ENCODE measurements at regions not wholly inside any gene's neighbourhood (a gene's known extent, or its start where the extent isn't known, plus 50 kb on each side); places are given as distances from the start of the nearest gene placed in this dataset.
"Not testable (repeated sequence)": the region's sequence is repeated elsewhere in the genome, so short reads cannot be mapped to it uniquely, and the experiment has no call there.

- TF ChIP-seq POLR2AphosphoS5 (IDR thresholded peaks at IDR 0.05; ENCODE audit: low read depth, low read length); POLR2A (IDR thresholded peaks at IDR 0.05; ENCODE audit: low read depth, low read length); TAF1 (IDR thresholded peaks at IDR 0.05; ENCODE audit: borderline replicate concordance, low read depth, low read length): not testable (repeated sequence)
These were observed 664.6 kb downstream of the DTWD2 start for GRCh38 chr5:118323723-118324122.

Measured in GM12892 (cell line).